Smooth muscle cell (in vitro differentiated cells): ENCODE measurements at regions not wholly inside any gene's neighbourhood (a gene's known extent, or its start where the extent isn't known, plus 50 kb on each side); places are given as distances from the start of the nearest gene placed in this dataset.

Source experiments
- DNase-seq: peaks from one replicate; lab custom pipeline; 2025; ENCODE audit not compliant: unreplicated experiment; lab: John Stamatoyannopoulos, UW
- H2AFZ ChIP-seq: fragments of 200-600 bp; sonication (generic); 2 replicates; pipeline ENCODE4 v1.6.0; 2016; ENCODE audit warnings: antibody characterized with exemption, low read depth, mild to moderate bottlenecking
- H3F3A ChIP-seq: fragments of 200-600 bp; sonication (generic); 2 replicates; pipeline ENCODE4 v1.6.0; 2017; ENCODE audit warnings: antibody characterized with exemption, low read depth
- H3K27ac ChIP-seq: fragments of 200-600 bp; sonication (generic); 2 replicates; pipeline ENCODE4 v1.5.1; 2016; ENCODE audit warnings: low read depth, mild to moderate bottlenecking
- H3K27me3 ChIP-seq: fragments of 200-600 bp; sonication (generic); 2 replicates; pipeline ENCODE4 v1.6.1; 2016; ENCODE audit warnings: low read depth, mild to moderate bottlenecking
- H3K36me3 ChIP-seq: fragments of 200-600 bp; sonication (generic); 2 replicates; pipeline ENCODE4 v1.5.1; 2016; ENCODE audit warnings: low read depth
- H3K4me1 ChIP-seq: fragments of 200-600 bp; sonication (generic); 2 replicates; pipeline ENCODE4 v1.5.1; 2016; ENCODE audit warnings: low read depth
- H3K4me2 ChIP-seq: fragments of 200-600 bp; sonication (generic); 2 replicates; pipeline ENCODE4 v1.6.0; 2016; ENCODE audit warnings: mild to moderate bottlenecking
- H3K4me3 ChIP-seq: fragments of 200-600 bp; sonication (generic); 2 replicates; pipeline ENCODE4 v1.5.1; 2016; ENCODE audit warnings: mild to moderate bottlenecking
- H3K79me2 ChIP-seq: fragments of 200-600 bp; sonication (generic); 2 replicates; pipeline ENCODE4 v1.6.0; 2016; ENCODE audit warnings: low read depth, mild to moderate bottlenecking
- H3K9ac ChIP-seq: fragments of 200-600 bp; sonication (generic); 2 replicates; pipeline ENCODE4 v1.6.0; 2016; ENCODE audit warnings: low read depth
- H3K9me3 ChIP-seq: fragments of 200-600 bp; sonication (generic); replicated peaks from 2 replicates; pipeline ENCODE4 v1.5.1; 2016; ENCODE audit warnings: low read depth
- H4K20me1 ChIP-seq: fragments of 200-600 bp; sonication (generic); 2 replicates; pipeline ENCODE4 v1.6.0; 2016; ENCODE audit warnings: low read depth
- WGBS: methylation state at CpG from one replicate; pipeline ENCODE4 v1.1.7; 2016; ENCODE audit warnings: low lambda C conversion rate; 5-methylcytosine and 5-hydroxymethylcytosine counted together
- TF ChIP-seq, protein P1 (sequence below): fragments of 200-600 bp; sonication (generic); IDR thresholded peaks from 2 replicates; pipeline ENCODE4 v1.5.1; 2017; ENCODE audit warnings: borderline replicate concordance, mild to moderate bottlenecking, antibody characterized with exemption; ENCODE audit not compliant: insufficient read depth, poor library complexity, severe bottlenecking

DNA sequence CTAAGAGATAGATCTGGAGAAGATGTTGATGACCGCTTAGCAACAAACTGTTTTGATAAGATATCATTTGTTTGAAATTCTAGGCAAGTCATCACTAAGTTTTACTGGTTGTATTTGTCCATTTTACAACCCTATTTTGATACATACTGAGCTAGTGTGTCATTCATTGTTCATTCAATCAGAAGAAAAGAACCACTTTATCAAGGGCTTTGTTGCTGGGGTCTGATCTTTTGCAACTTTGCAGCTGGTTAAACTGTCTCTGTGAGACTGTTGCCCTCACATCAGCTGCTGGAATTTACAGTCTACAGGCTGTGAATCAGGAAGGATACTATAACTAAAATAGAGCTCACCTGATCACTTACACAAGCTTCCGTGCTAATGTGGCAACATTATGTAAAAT is 290.5 kb downstream of the RFC3 start:
- Histone ChIP-seq H2AFZ (no peak overlapping the region), H3K27ac (no peak overlapping the region), H3K79me2 (no peaks in the 10 kb centered on the region), H4K20me1 (no peaks in the 10 kb centered on the region), H3K9me3 (peaks cover 2% of the 10 kb centered on the region), H3K9ac (no peak overlapping the region), H3K4me3 (no peak overlapping the region), H3F3A (no peaks in the 10 kb centered on the region), H3K4me2 (no peak overlapping the region), H3K36me3 (no peaks in the 10 kb centered on the region), H3K4me1 (no peaks in the 10 kb centered on the region), H3K27me3 (no peaks in the 10 kb centered on the region)
- TF ChIP-seq, protein P1, sequence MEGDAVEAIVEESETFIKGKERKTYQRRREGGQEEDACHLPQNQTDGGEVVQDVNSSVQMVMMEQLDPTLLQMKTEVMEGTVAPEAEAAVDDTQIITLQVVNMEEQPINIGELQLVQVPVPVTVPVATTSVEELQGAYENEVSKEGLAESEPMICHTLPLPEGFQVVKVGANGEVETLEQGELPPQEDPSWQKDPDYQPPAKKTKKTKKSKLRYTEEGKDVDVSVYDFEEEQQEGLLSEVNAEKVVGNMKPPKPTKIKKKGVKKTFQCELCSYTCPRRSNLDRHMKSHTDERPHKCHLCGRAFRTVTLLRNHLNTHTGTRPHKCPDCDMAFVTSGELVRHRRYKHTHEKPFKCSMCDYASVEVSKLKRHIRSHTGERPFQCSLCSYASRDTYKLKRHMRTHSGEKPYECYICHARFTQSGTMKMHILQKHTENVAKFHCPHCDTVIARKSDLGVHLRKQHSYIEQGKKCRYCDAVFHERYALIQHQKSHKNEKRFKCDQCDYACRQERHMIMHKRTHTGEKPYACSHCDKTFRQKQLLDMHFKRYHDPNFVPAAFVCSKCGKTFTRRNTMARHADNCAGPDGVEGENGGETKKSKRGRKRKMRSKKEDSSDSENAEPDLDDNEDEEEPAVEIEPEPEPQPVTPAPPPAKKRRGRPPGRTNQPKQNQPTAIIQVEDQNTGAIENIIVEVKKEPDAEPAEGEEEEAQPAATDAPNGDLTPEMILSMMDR = no peak
- DNase-seq = no peak
- WGBS = 65% methylated on average over 2 of the region's 2 CpGs

DNA sequence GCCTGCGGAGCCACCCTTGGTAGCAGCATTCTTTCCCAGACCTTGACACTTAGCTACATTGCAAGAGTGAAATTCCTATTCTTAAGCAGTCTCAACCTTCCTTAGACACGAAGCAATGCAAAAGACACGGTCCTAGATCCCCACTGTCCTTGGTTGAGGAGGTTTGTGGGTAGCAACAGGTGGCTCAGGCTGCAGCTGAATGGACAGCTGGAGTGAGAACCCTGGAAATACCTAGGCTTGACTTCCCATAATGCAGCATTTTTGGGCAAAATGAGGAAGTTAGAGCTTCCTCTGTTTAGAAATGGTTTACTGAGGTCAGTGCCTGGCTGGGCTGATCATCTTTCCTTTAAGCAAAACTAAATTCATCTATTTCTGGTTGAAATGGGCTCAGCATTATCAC is 296.6 kb downstream of the RFC3 start:
- Histone ChIP-seq H3K79me2 (no peaks in the 10 kb centered on the region), H3K36me3 (no peaks in the 10 kb centered on the region), H4K20me1 (no peaks in the 10 kb centered on the region), H3K27ac (no peak overlapping the region), H3K4me1 (no peaks in the 10 kb centered on the region), H3K4me3 (no peak overlapping the region), H3K9me3 (no peaks in the 10 kb centered on the region), H2AFZ (no peak overlapping the region), H3K9ac (no peak overlapping the region), H3F3A (no peaks in the 10 kb centered on the region), H3K4me2 (no peak overlapping the region), H3K27me3 (no peaks in the 10 kb centered on the region)
- DNase-seq = no peak
- WGBS = 92% methylated on average over 3 of the region's 3 CpGs
- TF ChIP-seq, protein P1 = no peak

DNA sequence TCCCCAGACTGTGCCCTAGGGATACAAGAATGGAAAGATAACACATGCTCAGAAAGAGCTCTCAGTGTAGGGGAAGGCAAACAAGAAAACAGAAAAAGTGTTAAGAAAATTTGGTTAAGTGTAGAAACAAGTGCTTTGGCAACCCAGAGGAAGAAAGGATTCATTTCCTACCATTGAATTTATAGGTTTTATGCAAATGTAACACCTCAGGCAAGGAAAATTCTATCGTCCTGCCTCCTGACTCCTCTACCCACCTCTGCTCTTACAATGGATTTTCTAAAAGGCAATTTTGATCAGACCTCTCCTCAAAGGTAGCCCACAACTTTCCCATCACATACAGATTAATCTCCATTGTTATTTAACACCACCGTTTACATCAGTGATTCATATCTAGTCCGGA is 298.7 kb downstream of the RFC3 start:
- Histone ChIP-seq H3K9ac (no peak overlapping the region), H3F3A (no peaks in the 10 kb centered on the region), H2AFZ (no peak overlapping the region), H3K36me3 (no peaks in the 10 kb centered on the region), H3K4me2 (no peak overlapping the region), H3K4me3 (no peak overlapping the region), H3K27ac (no peak overlapping the region), H4K20me1 (no peaks in the 10 kb centered on the region), H3K79me2 (no peaks in the 10 kb centered on the region), H3K27me3 (no peaks in the 10 kb centered on the region), H3K4me1 (no peaks in the 10 kb centered on the region), H3K9me3 (no peaks in the 10 kb centered on the region)
- 71% methylated on average over 3 of the region's 3 CpGs for WGBS
- TF ChIP-seq, protein P1 = no peak
- DNase-seq = no peak

DNA sequence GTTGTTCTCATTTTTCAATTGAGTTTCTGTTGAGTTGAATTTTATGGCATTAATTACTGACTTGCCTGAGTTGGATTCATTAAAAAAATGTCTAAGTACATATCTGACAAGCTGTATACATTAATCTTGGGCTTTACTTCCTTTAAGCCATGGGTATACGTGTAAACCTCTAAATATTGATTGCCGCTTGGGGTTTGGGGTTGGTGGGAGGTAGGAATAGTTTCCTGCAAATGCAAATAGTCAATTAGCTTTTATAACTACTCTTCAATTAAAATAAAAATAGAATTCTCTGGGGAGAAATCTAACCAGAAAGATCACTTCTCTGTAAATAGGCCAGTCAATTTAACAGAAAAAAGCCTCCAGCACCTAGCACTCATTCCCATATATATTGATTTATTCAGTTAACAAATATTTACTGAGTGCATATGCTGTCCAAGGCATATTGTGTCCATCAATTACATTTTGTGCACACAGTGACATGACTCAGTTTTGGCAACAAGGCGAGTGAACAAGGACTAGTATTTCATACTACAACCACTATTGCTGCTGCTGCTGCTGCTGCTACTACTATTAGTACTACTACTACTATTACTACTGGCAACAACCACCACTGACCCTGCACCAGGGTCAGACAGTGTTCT is 306.8 kb downstream of the RFC3 start:
- H3K4me2 ChIP-seq = no peak overlapping the region
- H3K27ac ChIP-seq = no peak overlapping the region
- TF ChIP-seq, protein P1 = no peak
- WGBS = 93% methylated on average over 3 of the region's 3 CpGs
- no peak overlapping the region for H3K4me3 ChIP-seq
- no peaks in the 10 kb centered on the region for H3K4me1 ChIP-seq
- no peak overlapping the region for H2AFZ ChIP-seq
- no peaks in the 10 kb centered on the region for H3K9me3 ChIP-seq
- H3F3A ChIP-seq = no peaks in the 10 kb centered on the region
- H3K36me3 ChIP-seq = no peaks in the 10 kb centered on the region
- no peak overlapping the region for H3K9ac ChIP-seq
- DNase-seq = no peak
- H3K27me3 ChIP-seq = no peaks in the 10 kb centered on the region
- no peaks in the 10 kb centered on the region for H3K79me2 ChIP-seq
- H4K20me1 ChIP-seq = no peaks in the 10 kb centered on the region
